ENCODE measurements at regions not wholly inside any gene's neighbourhood (a gene's known extent, or its start where the extent isn't known, plus 50 kb on each side); places are given as distances from the start of the nearest gene placed in this dataset.

GRCh38 chr10:58109731-58110130 lies 158.0 kb downstream of the IPMK start (continued):
- no peak for TF ChIP-seq EED (IDR thresholded peaks at IDR 0.05; ENCODE audit: low read depth)
- TF ChIP-seq SMAD1 (IDR thresholded peaks at IDR 0.05; ENCODE audit: low read depth, partially characterized antibody) = no peak
- no peak for TF ChIP-seq MLLT1 (IDR thresholded peaks at IDR 0.05)

GRCh38 chr10:58107506-58107905 lies 160.2 kb downstream of the IPMK start:
- no peak overlapping the region for H3K4me2 ChIP-seq (ENCODE audit: control insufficient read depth, insufficient read depth)
- no peak overlapping the region for H3K27ac ChIP-seq (ENCODE audit: control insufficient read depth, insufficient read depth)
- no peaks in the 10 kb centered on the region for H4K20me1 ChIP-seq (ENCODE audit: control insufficient read depth, insufficient read depth)
- RAD21 ChIA-PET (ENCODE audit: unreplicated experiment) = no interaction called here
- H3K4me1 ChIP-seq (ENCODE audit: control insufficient read depth, insufficient read depth, low read length) = no peaks in the 10 kb centered on the region
- FAIRE-seq = no peak
- no peak for DNase-seq (ENCODE audit: low read depth, low spot score)
- intact Hi-C loops (cut with micrococcal nuclease; ENCODE audit: unreplicated experiment) = no loop called here
- no peaks in the 10 kb centered on the region for H3K79me2 ChIP-seq (ENCODE audit: control insufficient read depth, insufficient read depth, low read length)
- in situ Hi-C loops (cut with MboI) = no loop called here
- CTCF ChIA-PET = no interaction called here
- ATAC-seq = no peak
- H3K9ac ChIP-seq (ENCODE audit: control insufficient read depth, insufficient read depth, low read length) = no peak overlapping the region
- no TSS peak for BruUV-seq (replicated peaks)
- H3K27me3 ChIP-seq (replicated peaks in 1 of 2; ENCODE audit: control insufficient read depth in 2 of 2, insufficient read depth in 2 of 2, low read length in 1 of 2) = no peaks in the 10 kb centered on the region
- no peaks in the 10 kb centered on the region for H3K36me3 ChIP-seq (ENCODE audit: control insufficient read depth in 2 of 2, insufficient read depth in 2 of 2, low read length in 1 of 2)
- POLR2A ChIA-PET = no interaction called here
- H2AFZ ChIP-seq (ENCODE audit: control insufficient read depth, low read depth, low read length) = no peak overlapping the region
- no peaks in the 10 kb centered on the region for H3K9me3 ChIP-seq (replicated peaks; ENCODE audit: control insufficient read depth, insufficient read depth, low read length)
- TF ChIP-seq ZNF217 (IDR thresholded peaks at IDR 0.05) (no peak), TCF7 (IDR thresholded peaks at IDR 0.05; ENCODE audit: borderline replicate concordance) (no peak), ZNF592 (IDR thresholded peaks at IDR 0.05) (no peak), MXI1 (IDR thresholded peaks at IDR 0.05; ENCODE audit: low read depth, low read length) (no peak), REST (IDR thresholded peaks at IDR 0.05; ENCODE audit: low read depth, low read length) (no peak), PAX5 (IDR thresholded peaks at IDR 0.05; ENCODE audit: borderline replicate concordance, low read depth, low read length) (no peak), ZBTB4 (CRISPR knock-in tag; IDR thresholded peaks at IDR 0.05) (no peak)
- H3K4me3 ChIP-seq = no peak overlapping the region
- WGBS (ENCODE audit: insufficient coverage, insufficient replicate concordance, low lambda C conversion rate, missing lambda C conversion rate) = 17% methylated on average over 2 of the region's 2 CpGs
- SMC1A ChIA-PET (ENCODE audit: uncharacterized antibody, unreplicated experiment) = no interaction called here

Measured in GM12878 (cell line).